Lower leg skin (tissue), 4 donors: ENCODE measurements at regions not wholly inside any gene's neighbourhood (a gene's known extent, or its start where the extent isn't known, plus 50 kb on each side); places are given as distances from the start of the nearest gene placed in this dataset.

ENCODE experiments used
- DNase-seq, 2 donors: peaks; one replicate each; pipeline ENCODE4 v3.0.0-alpha.2; 2019; ENCODE audit warnings: low spot score in 2 of 2
- H3K4me3 ChIP-seq: fragments of 200-600 bp; sonication (generic); 2 replicates; pipeline ENCODE4 v1.5.1; 2017; ENCODE audit warnings: mild to moderate bottlenecking, low read depth; ENCODE audit not compliant: poor library complexity, severe bottlenecking
- CTCF ChIP-seq, 3 donors: fragments of 450-650 bp; IDR thresholded peaks; one replicate each; pipeline ENCODE4 v1.5.1; 2016; ENCODE audit warnings: antibody characterized with exemption in 3 of 3, mild to moderate bottlenecking in 3 of 3, moderate library complexity in 2 of 3
- POLR2A ChIP-seq, 2 donors: fragments of 450-650 bp; IDR thresholded peaks; one replicate each; pipeline ENCODE4 v1.6.1; 2016 to 2017; ENCODE audit warnings: antibody characterized with exemption in 2 of 2, mild to moderate bottlenecking in 1 of 2, moderate library complexity in 1 of 2
- WGBS, 2 donors: methylation state at CpG; one replicate each; pipeline ENCODE4 v1.1.5; 2018; 5-methylcytosine and 5-hydroxymethylcytosine counted together
- intact Hi-C: fragments of 100-400 bp; cut with DNase I; formaldehyde crosslinking; loops from one replicate; pipeline ENCODE4 v1.15.0; 2023; ENCODE audit warnings: low total_unique reads

GRCh38 chr11:21921151-21921550, 271.7 kb upstream of the ANO5 start:
- intact Hi-C loops = no loop called here
- TF ChIP-seq CTCF (IDR thresholded peaks at IDR 0.05) (no peak), POLR2A (IDR thresholded peaks at IDR 0.05) (no peak)
- no peak for DNase-seq
- H3K4me3 ChIP-seq = no peak overlapping the region
- WGBS, 2 donors = 86 to 88% methylated on average over 1 of the region's 1 CpG

GRCh38 chr11:21924262-21924661, 268.6 kb upstream of the ANO5 start:
- TF ChIP-seq POLR2A (IDR thresholded peaks at IDR 0.05) (no peak), CTCF (IDR thresholded peaks at IDR 0.05) (no peak)
- WGBS, 2 donors = 85 to 93% methylated on average over 1 of the region's 1 CpG
- no peak for DNase-seq
- intact Hi-C loops = no loop called here
- no peak overlapping the region for H3K4me3 ChIP-seq

- no peak for DNase-seq
- 36 to 45% methylated on average over 3 of the region's 3 CpGs for WGBS, 2 donors
- H3K4me3 ChIP-seq = no peak overlapping the region
- TF ChIP-seq CTCF (IDR thresholded peaks at IDR 0.05) = no peak
- intact Hi-C loops = no loop called here
Measured at GRCh38 chr11:21927628-21928027, 265.3 kb upstream of the ANO5 start.

- no peak overlapping the region for H3K4me3 ChIP-seq
- 72 to 79% methylated on average over 2 of the region's 2 CpGs for whole genome bisulfite sequencing, 2 donors
- no peak for TF ChIP-seq POLR2A (IDR thresholded peaks at IDR 0.05)
- TF ChIP-seq CTCF (IDR thresholded peaks at IDR 0.05) = no peak
- DNase-seq = no peak
- intact Hi-C loops = no loop called here
Measured at GRCh38 chr11:21928847-21929246, 264.0 kb upstream of the ANO5 start.

GRCh38 chr11:21930408-21930807, 262.5 kb upstream of the ANO5 start:
- H3K4me3 ChIP-seq = no peak overlapping the region
- intact Hi-C loops = no loop called here
- 80 to 87% methylated on average over 2 of the region's 2 CpGs for WGBS, 2 donors
- no peak for TF ChIP-seq CTCF (IDR thresholded peaks at IDR 0.05)
- TF ChIP-seq POLR2A (IDR thresholded peaks at IDR 0.05) = no peak
- no peak for DNase-seq

GRCh38 chr11:21931436-21932101, 261.3 kb upstream of the ANO5 start:
- TF ChIP-seq CTCF (IDR thresholded peaks at IDR 0.05) (no peak), POLR2A (IDR thresholded peaks at IDR 0.05) (no peak)
- DNase-seq = no peak
- intact Hi-C loops = no loop called here
- WGBS, 2 donors = 70 to 81% methylated on average over 11 of the region's 11 CpGs
- H3K4me3 ChIP-seq = no peak overlapping the region
